ENCODE measurements at regions not wholly inside any gene's neighbourhood (a gene's known extent, or its start where the extent isn't known, plus 50 kb on each side); places are given as distances from the start of the nearest gene placed in this dataset.
"Not testable (repeated sequence)": the region's sequence is repeated elsewhere in the genome, so short reads cannot be mapped to it uniquely, and the experiment has no call there.

DNA sequence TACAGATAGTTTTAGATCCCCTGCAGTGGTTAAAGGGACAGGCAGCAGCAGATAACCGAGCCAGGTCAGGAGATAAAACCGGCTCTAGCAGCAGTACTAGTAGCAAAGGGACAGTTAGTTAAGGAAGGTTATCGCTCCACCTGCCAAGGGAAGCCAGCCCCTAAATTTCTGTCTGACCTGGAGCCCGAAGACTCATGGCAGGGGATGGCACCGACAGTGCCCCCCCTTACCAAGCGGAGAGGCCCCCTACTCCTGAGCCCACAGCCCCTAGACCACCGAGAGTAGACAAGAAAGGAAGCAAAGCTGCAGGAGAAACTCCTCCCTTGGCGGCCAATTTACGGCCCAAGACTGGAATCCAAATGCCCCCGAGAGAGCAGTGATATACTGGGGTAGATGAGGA lies 61.3 kb upstream of the MAGEC2 start:
- DNase-seq = no peak
- no peak overlapping the region for H3K4me3 Mint-ChIP-seq
- H3K36me3 Mint-ChIP-seq (ENCODE audit: low read depth) = no peaks in the 10 kb centered on the region
- H3K9me3 Mint-ChIP-seq = peaks cover 49% of the 10 kb centered on the region
- no peaks in the 10 kb centered on the region for H3K4me1 Mint-ChIP-seq
- TF ChIP-seq, protein P1, sequence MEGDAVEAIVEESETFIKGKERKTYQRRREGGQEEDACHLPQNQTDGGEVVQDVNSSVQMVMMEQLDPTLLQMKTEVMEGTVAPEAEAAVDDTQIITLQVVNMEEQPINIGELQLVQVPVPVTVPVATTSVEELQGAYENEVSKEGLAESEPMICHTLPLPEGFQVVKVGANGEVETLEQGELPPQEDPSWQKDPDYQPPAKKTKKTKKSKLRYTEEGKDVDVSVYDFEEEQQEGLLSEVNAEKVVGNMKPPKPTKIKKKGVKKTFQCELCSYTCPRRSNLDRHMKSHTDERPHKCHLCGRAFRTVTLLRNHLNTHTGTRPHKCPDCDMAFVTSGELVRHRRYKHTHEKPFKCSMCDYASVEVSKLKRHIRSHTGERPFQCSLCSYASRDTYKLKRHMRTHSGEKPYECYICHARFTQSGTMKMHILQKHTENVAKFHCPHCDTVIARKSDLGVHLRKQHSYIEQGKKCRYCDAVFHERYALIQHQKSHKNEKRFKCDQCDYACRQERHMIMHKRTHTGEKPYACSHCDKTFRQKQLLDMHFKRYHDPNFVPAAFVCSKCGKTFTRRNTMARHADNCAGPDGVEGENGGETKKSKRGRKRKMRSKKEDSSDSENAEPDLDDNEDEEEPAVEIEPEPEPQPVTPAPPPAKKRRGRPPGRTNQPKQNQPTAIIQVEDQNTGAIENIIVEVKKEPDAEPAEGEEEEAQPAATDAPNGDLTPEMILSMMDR (IDR thresholded peaks at IDR 0.05) = no peak
- H3K27ac Mint-ChIP-seq = no peak overlapping the region
- H3K27me3 Mint-ChIP-seq (ENCODE audit: low read depth, poor library complexity) = no peaks in the 10 kb centered on the region

DNA sequence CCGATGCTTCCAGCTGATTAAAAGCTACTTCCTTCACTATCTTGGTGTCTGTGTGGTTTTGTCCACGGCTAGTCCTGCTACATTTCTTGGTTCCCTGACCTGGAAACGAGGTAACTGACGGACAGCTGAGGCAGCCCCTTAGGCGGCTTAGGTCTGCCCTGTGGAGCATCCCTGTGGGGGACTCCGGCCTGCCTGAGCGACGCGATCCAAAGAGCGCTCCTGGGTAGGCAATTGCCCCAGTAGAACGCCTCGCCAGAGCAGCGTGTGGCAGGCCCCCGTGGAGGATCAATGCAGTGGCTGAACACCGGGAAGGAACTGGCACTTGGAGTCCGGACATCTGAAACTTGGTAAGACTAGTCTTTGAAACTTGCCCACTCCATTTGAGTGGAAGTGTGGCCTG lies 60.5 kb upstream of the MAGEC2 start:
- H3K27me3 Mint-ChIP-seq (ENCODE audit: low read depth, poor library complexity); H3K4me1 Mint-ChIP-seq; H3K27ac Mint-ChIP-seq; DNase-seq; H3K4me3 Mint-ChIP-seq; H3K36me3 Mint-ChIP-seq (ENCODE audit: low read depth): not testable (repeated sequence)
- H3K9me3 Mint-ChIP-seq = peaks cover 53% of the 10 kb centered on the region

DNA sequence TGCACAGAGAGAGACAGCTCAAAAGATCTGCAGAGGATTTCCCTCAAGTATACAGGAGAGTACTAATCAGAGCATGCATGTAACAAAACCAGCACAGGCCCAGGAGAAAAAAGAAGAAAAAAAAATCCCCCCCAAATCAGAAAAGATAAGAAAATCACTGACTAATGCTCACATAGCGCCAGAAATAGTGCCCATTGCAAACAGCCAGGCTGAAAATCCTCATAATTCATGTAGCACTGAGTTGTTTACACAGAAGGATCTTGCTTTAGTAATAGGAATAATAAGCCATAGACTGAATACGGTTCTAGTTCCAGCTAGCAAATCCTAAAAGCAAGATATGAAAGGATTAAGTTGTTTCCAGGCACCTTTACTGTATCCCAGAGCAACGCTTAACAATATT lies 51.8 kb upstream of the MAGEC2 start:
- TF ChIP-seq, protein P1 (IDR thresholded peaks at IDR 0.05) = no peak
- Mint-ChIP-seq H3K4me1 (no peaks in the 10 kb centered on the region), H3K4me3 (no peak overlapping the region), H3K9me3 (peaks cover 27% of the 10 kb centered on the region), H3K27me3 (ENCODE audit: low read depth, poor library complexity) (peaks cover 3% of the 10 kb centered on the region), H3K36me3 (ENCODE audit: low read depth) (no peaks in the 10 kb centered on the region), H3K27ac (no peak overlapping the region)
- DNase-seq = no peak

Measured in nephron progenitor cell (in vitro differentiated cells).